ENCODE measurements at regions not wholly inside any gene's neighbourhood (a gene's known extent, or its start where the extent isn't known, plus 50 kb on each side); places are given as distances from the start of the nearest gene placed in this dataset.

DNA sequence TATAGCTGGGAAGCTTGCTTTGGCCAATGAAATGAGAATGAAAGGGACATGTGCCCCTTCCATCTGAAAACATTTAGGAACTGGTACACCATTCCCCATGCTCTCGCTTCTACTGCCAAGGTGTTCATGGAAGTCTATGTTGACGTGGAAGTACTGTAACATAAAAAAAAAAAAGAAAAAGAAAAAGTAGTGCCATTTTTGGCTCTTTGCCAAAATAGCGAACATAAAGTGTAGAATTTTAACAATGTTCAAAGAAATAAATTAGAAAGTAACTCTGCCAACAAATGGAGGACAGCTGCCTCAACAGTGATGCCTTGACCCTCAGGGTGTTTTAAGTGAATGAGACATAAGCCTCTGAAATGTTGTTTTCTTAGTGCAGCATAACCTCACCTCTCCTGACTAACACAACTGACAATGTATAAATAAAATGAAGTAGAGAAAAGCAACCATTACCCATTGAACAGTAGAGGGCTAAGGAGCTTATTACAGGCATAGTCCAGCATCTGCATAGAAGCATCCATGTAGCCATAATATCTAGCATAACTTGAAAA, 536.6 kb downstream of the DTWD2 start:
- TF ChIP-seq, protein P1, sequence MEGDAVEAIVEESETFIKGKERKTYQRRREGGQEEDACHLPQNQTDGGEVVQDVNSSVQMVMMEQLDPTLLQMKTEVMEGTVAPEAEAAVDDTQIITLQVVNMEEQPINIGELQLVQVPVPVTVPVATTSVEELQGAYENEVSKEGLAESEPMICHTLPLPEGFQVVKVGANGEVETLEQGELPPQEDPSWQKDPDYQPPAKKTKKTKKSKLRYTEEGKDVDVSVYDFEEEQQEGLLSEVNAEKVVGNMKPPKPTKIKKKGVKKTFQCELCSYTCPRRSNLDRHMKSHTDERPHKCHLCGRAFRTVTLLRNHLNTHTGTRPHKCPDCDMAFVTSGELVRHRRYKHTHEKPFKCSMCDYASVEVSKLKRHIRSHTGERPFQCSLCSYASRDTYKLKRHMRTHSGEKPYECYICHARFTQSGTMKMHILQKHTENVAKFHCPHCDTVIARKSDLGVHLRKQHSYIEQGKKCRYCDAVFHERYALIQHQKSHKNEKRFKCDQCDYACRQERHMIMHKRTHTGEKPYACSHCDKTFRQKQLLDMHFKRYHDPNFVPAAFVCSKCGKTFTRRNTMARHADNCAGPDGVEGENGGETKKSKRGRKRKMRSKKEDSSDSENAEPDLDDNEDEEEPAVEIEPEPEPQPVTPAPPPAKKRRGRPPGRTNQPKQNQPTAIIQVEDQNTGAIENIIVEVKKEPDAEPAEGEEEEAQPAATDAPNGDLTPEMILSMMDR (conservative IDR thresholded peaks at IDR 0.05) = no peak
- TF ChIP-seq EZH2 (IDR thresholded peaks at IDR 0.05; ENCODE audit: low read depth) = no peak
